IPS-18a (cell line): ENCODE measurements at regions not wholly inside any gene's neighbourhood (a gene's known extent, or its start where the extent isn't known, plus 50 kb on each side); places are given as distances from the start of the nearest gene placed in this dataset.

Experiments used
- H3K27ac ChIP-seq: one replicate; pipeline ENCODE4 v1.5.1; 2013; ENCODE audit warnings: low read length
- H3K27me3 ChIP-seq: one replicate; pipeline ENCODE4 v1.6.1; 2013; ENCODE audit warnings: mild to moderate bottlenecking, low read length; ENCODE audit not compliant: control insufficient read depth, insufficient read depth
- H3K36me3 ChIP-seq: one replicate; pipeline ENCODE4 v1.6.1; 2013; ENCODE audit warnings: low read depth, low read length; ENCODE audit not compliant: control insufficient read depth
- H3K4me1 ChIP-seq: one replicate; pipeline ENCODE4 v1.6.1; 2013; ENCODE audit warnings: low read depth, low read length; ENCODE audit not compliant: control insufficient read depth
- H3K4me3 ChIP-seq: one replicate; pipeline ENCODE4 v1.5.1; 2013; ENCODE audit warnings: low read length
- H3K9ac ChIP-seq: one replicate; pipeline ENCODE4 v1.6.1; 2013; ENCODE audit warnings: mild to moderate bottlenecking, low read length, moderate library complexity
- H3K9me3 ChIP-seq: one replicate; pipeline ENCODE4 v1.6.1; 2013; ENCODE audit warnings: low read depth, low read length; ENCODE audit not compliant: control insufficient read depth

GRCh38 chr3:16040991-16041390, 133.5 kb upstream of the GALNT15 start:
- Histone ChIP-seq H3K9me3 (no peaks in the 10 kb centered on the region), H3K4me1 (no peaks in the 10 kb centered on the region), H3K36me3 (no peaks in the 10 kb centered on the region), H3K27me3 (no peaks in the 10 kb centered on the region), H3K9ac (no peak overlapping the region), H3K27ac (no peak overlapping the region), H3K4me3 (no peak overlapping the region)

GRCh38 chr3:16048435-16049318, 125.8 kb upstream of the GALNT15 start:
- no peak overlapping the region for H3K27ac ChIP-seq
- no peaks in the 10 kb centered on the region for H3K36me3 ChIP-seq
- H3K27me3 ChIP-seq = no peaks in the 10 kb centered on the region
- no peaks in the 10 kb centered on the region for H3K9me3 ChIP-seq
- no peak overlapping the region for H3K9ac ChIP-seq
- no peaks in the 10 kb centered on the region for H3K4me1 ChIP-seq
- H3K4me3 ChIP-seq = no peak overlapping the region

- Histone ChIP-seq H3K4me1 (peaks cover 4% of the 10 kb centered on the region), H3K9ac (no peak overlapping the region), H3K27ac (no peak overlapping the region), H3K9me3 (no peaks in the 10 kb centered on the region), H3K27me3 (no peaks in the 10 kb centered on the region), H3K4me3 (no peak overlapping the region), H3K36me3 (no peaks in the 10 kb centered on the region)
Measured at GRCh38 chr3:16050641-16051467, 123.6 kb upstream of the GALNT15 start.

- no peak overlapping the region for H3K27ac ChIP-seq
- H3K4me3 ChIP-seq = no peak overlapping the region
- H3K4me1 ChIP-seq = peaks cover 4% of the 10 kb centered on the region
- no peaks in the 10 kb centered on the region for H3K27me3 ChIP-seq
- H3K9me3 ChIP-seq = no peaks in the 10 kb centered on the region
- H3K9ac ChIP-seq = no peak overlapping the region
- no peaks in the 10 kb centered on the region for H3K36me3 ChIP-seq
Measured at GRCh38 chr3:16051691-16052090, 122.8 kb upstream of the GALNT15 start.

- H3K4me1 ChIP-seq = peaks cover 4% of the 10 kb centered on the region
Measured at GRCh38 chr3:16052964-16053363, 121.5 kb upstream of the GALNT15 start.

GRCh38 chr3:16053794-16054193, 120.7 kb upstream of the GALNT15 start:
- Histone ChIP-seq H3K9me3 (no peaks in the 10 kb centered on the region), H3K4me3 (no peak overlapping the region), H3K4me1 (peaks cover 4% of the 10 kb centered on the region), H3K27ac (no peak overlapping the region), H3K36me3 (no peaks in the 10 kb centered on the region), H3K27me3 (no peaks in the 10 kb centered on the region), H3K9ac (no peak overlapping the region)

More at GRCh38 chr3:16052964-16053363, 121.5 kb upstream of the GALNT15 start:
- H3K4me3 ChIP-seq = no peak overlapping the region
- H3K9ac ChIP-seq = no peak overlapping the region
- no peaks in the 10 kb centered on the region for H3K27me3 ChIP-seq
- H3K36me3 ChIP-seq = no peaks in the 10 kb centered on the region
- no peaks in the 10 kb centered on the region for H3K9me3 ChIP-seq
- H3K27ac ChIP-seq = no peak overlapping the region

GRCh38 chr3:16055606-16056211, 118.8 kb upstream of the GALNT15 start:
- no peak overlapping the region for H3K4me3 ChIP-seq
- H3K36me3 ChIP-seq = no peaks in the 10 kb centered on the region
- no peaks in the 10 kb centered on the region for H3K27me3 ChIP-seq
- no peak overlapping the region for H3K27ac ChIP-seq
- H3K9me3 ChIP-seq = no peaks in the 10 kb centered on the region
- peaks cover 4% of the 10 kb centered on the region for H3K4me1 ChIP-seq
- no peak overlapping the region for H3K9ac ChIP-seq

GRCh38 chr3:16056217-16056616, 118.3 kb upstream of the GALNT15 start:
- Histone ChIP-seq H3K4me3 (no peak overlapping the region), H3K9ac (no peak overlapping the region), H3K4me1 (peaks cover 4% of the 10 kb centered on the region), H3K36me3 (no peaks in the 10 kb centered on the region), H3K27ac (no peak overlapping the region), H3K27me3 (no peaks in the 10 kb centered on the region), H3K9me3 (no peaks in the 10 kb centered on the region)

- peaks cover 4% of the 10 kb centered on the region for H3K4me1 ChIP-seq
- H3K27me3 ChIP-seq = no peaks in the 10 kb centered on the region
- no peaks in the 10 kb centered on the region for H3K9me3 ChIP-seq
- H3K9ac ChIP-seq = no peak overlapping the region
- no peaks in the 10 kb centered on the region for H3K36me3 ChIP-seq
- H3K4me3 ChIP-seq = no peak overlapping the region
- H3K27ac ChIP-seq = no peak overlapping the region
Measured at GRCh38 chr3:16058521-16058920, 116.0 kb upstream of the GALNT15 start.

GRCh38 chr3:16059081-16059537, 115.4 kb upstream of the GALNT15 start:
- H3K4me3 ChIP-seq = no peak overlapping the region
- no peak overlapping the region for H3K27ac ChIP-seq
- H3K27me3 ChIP-seq = no peaks in the 10 kb centered on the region
- no peak overlapping the region for H3K9ac ChIP-seq
- H3K9me3 ChIP-seq = no peaks in the 10 kb centered on the region
- H3K36me3 ChIP-seq = no peaks in the 10 kb centered on the region
- peaks cover 4% of the 10 kb centered on the region for H3K4me1 ChIP-seq

GRCh38 chr3:16059711-16060357, 114.6 kb upstream of the GALNT15 start:
- Histone ChIP-seq H3K4me1 (peaks cover 4% of the 10 kb centered on the region), H3K27ac (no peak overlapping the region), H3K4me3 (no peak overlapping the region), H3K27me3 (no peaks in the 10 kb centered on the region), H3K9me3 (no peaks in the 10 kb centered on the region), H3K36me3 (no peaks in the 10 kb centered on the region), H3K9ac (no peak overlapping the region)
